Panc1 (cell line): ENCODE measurements at regions not wholly inside any gene's neighbourhood (a gene's known extent, or its start where the extent isn't known, plus 50 kb on each side); places are given as distances from the start of the nearest gene placed in this dataset.

ENCODE experiments used
- ATAC-seq: fragments of 200-7000 bp; cut with Tn5 transposase; 2 replicates; pipeline ENCODE4 v1.9.1; 2020; ENCODE audit warnings: mild to moderate bottlenecking, moderate library complexity
- BruUV-seq: library from RNA; stranded (reverse); fragments of 400-500 nt; replicated peaks from 2 replicates; lab custom pipeline; 2021; lab: Mats Ljungman, UMichigan
- CTCF ChIA-PET: fragments of 300-600 bp; sonication (Branson Sonifier 250); formaldehyde crosslinking; loops from one replicate; lab custom pipeline; 2022; ENCODE audit warnings: antibody characterized with exemption; lab: Charles Lee
- POLR2A ChIA-PET: fragments of 300-600 bp; sonication (Branson Sonifier 250); formaldehyde crosslinking; loops from one replicate; lab custom pipeline; 2022; ENCODE audit warnings: antibody characterized with exemption; lab: Charles Lee
- DNase-seq: peaks from one replicate; pipeline ENCODE4 v3.0.0-alpha.2; 2010; ENCODE audit warnings: low read depth, low spot score
- H3K27ac ChIP-seq: 2 replicates; pipeline ENCODE4 v1.5.1; 2011; ENCODE audit warnings: mild to moderate bottlenecking, low read length, inconsistent platforms
- H3K27me3 ChIP-seq: fragments of 200-500 bp; sonication (Bioruptor generic); 2 replicates; pipeline ENCODE4 v1.6.0; 2014; ENCODE audit warnings: low read length, inconsistent platforms; ENCODE audit not compliant: control insufficient read depth, insufficient read depth
- H3K36me3 ChIP-seq: fragments of 200-500 bp; sonication (Bioruptor generic); 2 replicates; pipeline ENCODE4 v1.5.1; 2014; ENCODE audit warnings: inconsistent platforms, mild to moderate bottlenecking, low read length, moderate library complexity; ENCODE audit not compliant: control insufficient read depth, insufficient read depth
- H3K4me1 ChIP-seq: 2 replicates; pipeline ENCODE4 v1.5.1; 2011; ENCODE audit warnings: inconsistent platforms, mild to moderate bottlenecking, low read length, moderate library complexity; ENCODE audit not compliant: control insufficient read depth, insufficient read depth
- H3K4me3 ChIP-seq, 2 experiments: 2 replicates each; pipeline ENCODE4 v1.5.1; 2011 to 2012; ENCODE audit warnings: low read depth in 2 of 2, low read length in 2 of 2, mild to moderate bottlenecking in 2 of 2, inconsistent platforms in 1 of 2, moderate library complexity in 1 of 2
- H3K9me3 ChIP-seq: fragments of 200-500 bp; sonication (Bioruptor generic); 2 replicates; pipeline ENCODE4 v1.5.1; 2014; ENCODE audit warnings: low read depth, mild to moderate bottlenecking, inconsistent platforms, low read length, moderate library complexity; ENCODE audit not compliant: control insufficient read depth, insufficient read depth
- POLR2AphosphoS5 ChIP-seq: IDR thresholded peaks from 2 replicates; pipeline ENCODE4 v1.6.1; 2012; ENCODE audit warnings: mild to moderate bottlenecking, low read depth, low read length, moderate library complexity
- SIN3A ChIP-seq: IDR thresholded peaks from 2 replicates; pipeline ENCODE4 v1.6.1; 2012; ENCODE audit warnings: low read depth, mild to moderate bottlenecking, low read length, moderate library complexity, borderline replicate concordance; ENCODE audit not compliant: insufficient read depth
- TCF7L2 ChIP-seq: IDR thresholded peaks from 2 replicates; pipeline ENCODE4 v1.6.1; 2011; ENCODE audit warnings: mild to moderate bottlenecking, low read depth, low read length, inconsistent platforms
- in situ Hi-C: cut with HindIII; loops from 2 replicates; pipeline ENCODE4 v1.10.0; 2016; ENCODE audit warnings: low sequenced_read_pairs, low pct_unique_long_range_greater_than_20kb
- intact Hi-C: fragments of 100-400 bp; cut with micrococcal nuclease; formaldehyde crosslinking; loops from one replicate; pipeline ENCODE4 v1.10.0; 2022; ENCODE audit not compliant: unreplicated experiment
- TF ChIP-seq, protein P1 (sequence below), 2 experiments: IDR thresholded peaks; 2 replicates each; pipeline ENCODE4 v1.6.1; 2011 to 2012; ENCODE audit warnings: low read depth in 2 of 2, control low read depth in 1 of 2, low read length in 1 of 2, mild to moderate bottlenecking in 1 of 2, moderate library complexity in 1 of 2; ENCODE audit not compliant: insufficient read depth in 1 of 2
- TF ChIP-seq, protein P2 (sequence below): fragments of 450-650 bp; IDR thresholded peaks from 2 replicates; pipeline ENCODE4 v1.5.1; 2017; ENCODE audit warnings: mild to moderate bottlenecking

GRCh38 chr5:54671111-54671531 lies 153.6 kb downstream of the SNX18 start:
- BruUV-seq: no TSS peak
- in situ Hi-C loops: no loop called here
- no peaks in the 10 kb centered on the region for H3K4me1 ChIP-seq
- no peaks in the 10 kb centered on the region for H3K36me3 ChIP-seq
- no peaks in the 10 kb centered on the region for H3K9me3 ChIP-seq
- ChIA-PET POLR2A (interaction anchor here (0.5 kb wide), 1 partner anchor 391 kb away, joined by 3 read pairs; no protein-coding TSS in a partner anchor), CTCF (no interaction called here)
- intact Hi-C loops: no loop called here
- no peak overlapping the region for H3K27ac ChIP-seq
- no peak for DNase-seq
- H3K4me3 ChIP-seq: no peak overlapping the region
- no peaks in the 10 kb centered on the region for H3K27me3 ChIP-seq
- no peak for ATAC-seq
- TF ChIP-seq POLR2AphosphoS5 (no peak), TCF7L2 (no peak), SIN3A (no peak)
- TF ChIP-seq, protein P1, sequence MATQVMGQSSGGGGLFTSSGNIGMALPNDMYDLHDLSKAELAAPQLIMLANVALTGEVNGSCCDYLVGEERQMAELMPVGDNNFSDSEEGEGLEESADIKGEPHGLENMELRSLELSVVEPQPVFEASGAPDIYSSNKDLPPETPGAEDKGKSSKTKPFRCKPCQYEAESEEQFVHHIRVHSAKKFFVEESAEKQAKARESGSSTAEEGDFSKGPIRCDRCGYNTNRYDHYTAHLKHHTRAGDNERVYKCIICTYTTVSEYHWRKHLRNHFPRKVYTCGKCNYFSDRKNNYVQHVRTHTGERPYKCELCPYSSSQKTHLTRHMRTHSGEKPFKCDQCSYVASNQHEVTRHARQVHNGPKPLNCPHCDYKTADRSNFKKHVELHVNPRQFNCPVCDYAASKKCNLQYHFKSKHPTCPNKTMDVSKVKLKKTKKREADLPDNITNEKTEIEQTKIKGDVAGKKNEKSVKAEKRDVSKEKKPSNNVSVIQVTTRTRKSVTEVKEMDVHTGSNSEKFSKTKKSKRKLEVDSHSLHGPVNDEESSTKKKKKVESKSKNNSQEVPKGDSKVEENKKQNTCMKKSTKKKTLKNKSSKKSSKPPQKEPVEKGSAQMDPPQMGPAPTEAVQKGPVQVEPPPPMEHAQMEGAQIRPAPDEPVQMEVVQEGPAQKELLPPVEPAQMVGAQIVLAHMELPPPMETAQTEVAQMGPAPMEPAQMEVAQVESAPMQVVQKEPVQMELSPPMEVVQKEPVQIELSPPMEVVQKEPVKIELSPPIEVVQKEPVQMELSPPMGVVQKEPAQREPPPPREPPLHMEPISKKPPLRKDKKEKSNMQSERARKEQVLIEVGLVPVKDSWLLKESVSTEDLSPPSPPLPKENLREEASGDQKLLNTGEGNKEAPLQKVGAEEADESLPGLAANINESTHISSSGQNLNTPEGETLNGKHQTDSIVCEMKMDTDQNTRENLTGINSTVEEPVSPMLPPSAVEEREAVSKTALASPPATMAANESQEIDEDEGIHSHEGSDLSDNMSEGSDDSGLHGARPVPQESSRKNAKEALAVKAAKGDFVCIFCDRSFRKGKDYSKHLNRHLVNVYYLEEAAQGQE (IDR thresholded peaks at IDR 0.05; ENCODE audit: insufficient read depth in 1 of 2, low read depth in 2 of 2, low read length in 1 of 2): no peak
- TF ChIP-seq, protein P2, sequence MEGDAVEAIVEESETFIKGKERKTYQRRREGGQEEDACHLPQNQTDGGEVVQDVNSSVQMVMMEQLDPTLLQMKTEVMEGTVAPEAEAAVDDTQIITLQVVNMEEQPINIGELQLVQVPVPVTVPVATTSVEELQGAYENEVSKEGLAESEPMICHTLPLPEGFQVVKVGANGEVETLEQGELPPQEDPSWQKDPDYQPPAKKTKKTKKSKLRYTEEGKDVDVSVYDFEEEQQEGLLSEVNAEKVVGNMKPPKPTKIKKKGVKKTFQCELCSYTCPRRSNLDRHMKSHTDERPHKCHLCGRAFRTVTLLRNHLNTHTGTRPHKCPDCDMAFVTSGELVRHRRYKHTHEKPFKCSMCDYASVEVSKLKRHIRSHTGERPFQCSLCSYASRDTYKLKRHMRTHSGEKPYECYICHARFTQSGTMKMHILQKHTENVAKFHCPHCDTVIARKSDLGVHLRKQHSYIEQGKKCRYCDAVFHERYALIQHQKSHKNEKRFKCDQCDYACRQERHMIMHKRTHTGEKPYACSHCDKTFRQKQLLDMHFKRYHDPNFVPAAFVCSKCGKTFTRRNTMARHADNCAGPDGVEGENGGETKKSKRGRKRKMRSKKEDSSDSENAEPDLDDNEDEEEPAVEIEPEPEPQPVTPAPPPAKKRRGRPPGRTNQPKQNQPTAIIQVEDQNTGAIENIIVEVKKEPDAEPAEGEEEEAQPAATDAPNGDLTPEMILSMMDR: no peak

GRCh38 chr5:54670281-54670680 lies 152.7 kb downstream of the SNX18 start:
- BruUV-seq: no TSS peak
- Histone ChIP-seq H3K27me3 (no peaks in the 10 kb centered on the region), H3K9me3 (no peaks in the 10 kb centered on the region), H3K4me1 (no peaks in the 10 kb centered on the region), H3K36me3 (no peaks in the 10 kb centered on the region), H3K4me3 (no peak overlapping the region), H3K27ac (no peak overlapping the region)
- CTCF ChIA-PET: no interaction called here
- in situ Hi-C loops: no loop called here
- TF ChIP-seq, protein P1 (IDR thresholded peaks at IDR 0.05; ENCODE audit: insufficient read depth in 1 of 2, low read depth in 2 of 2, low read length in 1 of 2): no peak
- TF ChIP-seq POLR2AphosphoS5 (no peak), SIN3A (no peak), TCF7L2 (no peak)
- TF ChIP-seq, protein P2: no peak
- DNase-seq: no peak
- intact Hi-C loops: no loop called here
- POLR2A ChIA-PET: no interaction called here
- no peak for ATAC-seq
